GM12878 (cell line): ENCODE measurements at regions not wholly inside any gene's neighbourhood (a gene's known extent, or its start where the extent isn't known, plus 50 kb on each side); places are given as distances from the start of the nearest gene placed in this dataset.

Experiments used
- ATAC-seq: fragments of 200-7000 bp; cut with Tn5 transposase; 3 replicates; pipeline ENCODE4 v1.9.1; 2020; ENCODE audit warnings: mild to moderate bottlenecking, moderate library complexity
- BruUV-seq: library from RNA; stranded (reverse); fragments of 400-500 nt; replicated peaks from 2 replicates; lab custom pipeline; 2021; lab: Mats Ljungman, UMichigan
- CTCF ChIA-PET: fragments of 300-600 bp; sonication (Branson Sonifier 250); formaldehyde crosslinking; extraction: SDS; loops from one replicate; lab custom pipeline; 2021; ENCODE audit warnings: inconsistent platforms; lab: Yijun Ruan, JAX
- POLR2A ChIA-PET: fragments of 350-600 bp; formaldehyde crosslinking; extraction: SDS; loops from one replicate; lab custom pipeline; 2021; ENCODE audit warnings: inconsistent platforms; lab: Charles Lee
- RAD21 ChIA-PET: fragments of 300-600 bp; sonication (Branson Sonifier 250); formaldehyde crosslinking; loops from one replicate; lab custom pipeline; 2023; ENCODE audit warnings: antibody characterized with exemption; ENCODE audit not compliant: unreplicated experiment; lab: Charles Lee
- SMC1A ChIA-PET: fragments of 300-600 bp; sonication (Branson Sonifier 250); formaldehyde crosslinking; loops from one replicate; lab custom pipeline; 2023; ENCODE audit not compliant: unreplicated experiment, uncharacterized antibody; lab: Charles Lee
- DNase-seq: peaks from one replicate; pipeline ENCODE4 v3.0.0-alpha.2; 2011; ENCODE audit warnings: low read depth, low spot score
- FAIRE-seq: peaks from 3 replicates; lab custom pipeline; 2011; peaks lifted over from hg19 to GRCh38; lab: Jason Lieb, UNC
- H2AFZ ChIP-seq: 2 replicates; pipeline ENCODE4 v1.6.0; 2011; ENCODE audit warnings: low read depth, low read length, control low read depth; ENCODE audit not compliant: control insufficient read depth
- H3K27ac ChIP-seq: 2 replicates; pipeline ENCODE4 v1.5.1; 2011; ENCODE audit warnings: control low read depth; ENCODE audit not compliant: control insufficient read depth, insufficient read depth
- H3K27me3 ChIP-seq, 2 experiments: replicated peaks in 1 of 2; 2 replicates each; pipeline versions ENCODE4 v1.6.0 to v1.6.1; 2011; ENCODE audit warnings: low read length in 1 of 2; ENCODE audit not compliant: control insufficient read depth in 2 of 2, insufficient read depth in 2 of 2
- H3K36me3 ChIP-seq, 2 experiments: 2 replicates each; pipeline ENCODE4 v1.5.1; 2011; ENCODE audit warnings: low read length in 1 of 2; ENCODE audit not compliant: control insufficient read depth in 2 of 2, insufficient read depth in 2 of 2
- H3K4me1 ChIP-seq: 2 replicates; pipeline ENCODE4 v1.6.1; 2011; ENCODE audit warnings: mild to moderate bottlenecking, low read length, moderate library complexity, mixed read lengths; ENCODE audit not compliant: control insufficient read depth, insufficient read depth
- H3K4me2 ChIP-seq: 2 replicates; pipeline ENCODE4 v1.6.0; 2011; ENCODE audit warnings: control low read depth; ENCODE audit not compliant: control insufficient read depth, insufficient read depth
- H3K4me3 ChIP-seq: fragments of 200-600 bp; sonication (generic); 2 replicates; pipeline ENCODE4 v1.5.1; 2016
- H3K79me2 ChIP-seq: 2 replicates; pipeline ENCODE4 v1.6.0; 2011; ENCODE audit warnings: low read length; ENCODE audit not compliant: control insufficient read depth, insufficient read depth
- H3K9ac ChIP-seq: 2 replicates; pipeline ENCODE4 v1.8.0; 2011; ENCODE audit warnings: low read length, control low read depth, mixed read lengths; ENCODE audit not compliant: control insufficient read depth, insufficient read depth
- H3K9me3 ChIP-seq: replicated peaks from 3 replicates; pipeline ENCODE4 v1.5.1; 2011; ENCODE audit warnings: mild to moderate bottlenecking, low read length; ENCODE audit not compliant: control insufficient read depth, insufficient read depth
- H4K20me1 ChIP-seq: 2 replicates; pipeline ENCODE4 v1.6.0; 2011; ENCODE audit not compliant: control insufficient read depth, insufficient read depth
- ATF7 ChIP-seq: fragments of 450-650 bp; IDR thresholded peaks from 2 replicates; pipeline ENCODE4 v1.6.1; 2016; ENCODE audit warnings: low read depth, mild to moderate bottlenecking
- BCL11A ChIP-seq: IDR thresholded peaks from 2 replicates; pipeline ENCODE4 v1.6.1; 2011; ENCODE audit warnings: low read depth, low read length
- CREB1 ChIP-seq: IDR thresholded peaks from 2 replicates; pipeline ENCODE4 v1.6.1; 2012; ENCODE audit warnings: low read depth, mild to moderate bottlenecking, inconsistent platforms
- ESRRA ChIP-seq: IDR thresholded peaks from 2 replicates; pipeline ENCODE4 v1.6.1; 2012; ENCODE audit warnings: mild to moderate bottlenecking, low read length, improper control_type of control experiment
- MXI1 ChIP-seq: fragments of 150-350 bp; IDR thresholded peaks from 2 replicates; pipeline ENCODE4 v1.6.1; 2011; ENCODE audit warnings: low read depth, mild to moderate bottlenecking, inconsistent platforms, low read length, improper control_type of control experiment
- NFYB ChIP-seq: IDR thresholded peaks from 2 replicates; pipeline ENCODE4 v1.6.1; 2011; ENCODE audit warnings: low read depth, mild to moderate bottlenecking, low read length, improper control_type of control experiment, moderate library complexity; ENCODE audit not compliant: insufficient read depth
- PAX8 ChIP-seq: fragments of 450-650 bp; IDR thresholded peaks from 2 replicates; pipeline ENCODE4 v1.6.1; 2017; ENCODE audit warnings: mild to moderate bottlenecking, moderate library complexity
- POU2F2 ChIP-seq: IDR thresholded peaks from 3 replicates; pipeline ENCODE4 v1.6.1; 2011; ENCODE audit warnings: low read depth, mild to moderate bottlenecking, low read length, borderline replicate concordance
- SIN3A ChIP-seq: IDR thresholded peaks from 2 replicates; pipeline ENCODE4 v1.6.1; 2012; ENCODE audit warnings: low read depth, low read length, improper control_type of control experiment
- TAF1 ChIP-seq: IDR thresholded peaks from 2 replicates; pipeline ENCODE4 v1.6.1; 2011; ENCODE audit warnings: mild to moderate bottlenecking, low read depth, low read length, borderline replicate concordance
- TCF12 ChIP-seq: IDR thresholded peaks from 2 replicates; pipeline ENCODE4 v1.6.1; 2011; ENCODE audit warnings: low read depth, mild to moderate bottlenecking, low read length
- WGBS: methylation state at CpG from one replicate; pipeline ENCODE4 v1.1.6; 2016; ENCODE audit warnings: low lambda C conversion rate; ENCODE audit not compliant: insufficient replicate concordance, insufficient coverage; ENCODE audit errors: missing lambda C conversion rate; 5-methylcytosine and 5-hydroxymethylcytosine counted together
- in situ Hi-C: fragments of 300-500 bp; cut with MboI; formaldehyde crosslinking; loops from 9 replicates; pipeline ENCODE4 v1.14.3; 2018; ENCODE audit warnings: mixed read lengths
- intact Hi-C: fragments of 100-400 bp; cut with micrococcal nuclease; formaldehyde crosslinking; loops from one replicate; pipeline ENCODE4 v1.14.2; 2022; ENCODE audit not compliant: unreplicated experiment
- TF ChIP-seq, protein P1 (sequence below): IDR thresholded peaks from 2 replicates; pipeline ENCODE4 v1.6.1; 2012; ENCODE audit warnings: low read length, inconsistent platforms
- TF ChIP-seq, protein P2 (sequence below): fragments of 450-650 bp; IDR thresholded peaks from 2 replicates; pipeline ENCODE4 v1.6.1; 2016; ENCODE audit warnings: mild to moderate bottlenecking, moderate library complexity, borderline replicate concordance
- TF ChIP-seq, protein P3 (sequence below): fragments of 450-650 bp; formaldehyde crosslinking; IDR thresholded peaks from 2 replicates; pipeline ENCODE4 v1.4.0; 2022; ENCODE audit warnings: mild to moderate bottlenecking, moderate library complexity
- TF ChIP-seq, protein P4 (sequence below): fragments of 450-650 bp; IDR thresholded peaks from 2 replicates; pipeline ENCODE4 v1.6.1; 2014; ENCODE audit warnings: mild to moderate bottlenecking

DNA sequence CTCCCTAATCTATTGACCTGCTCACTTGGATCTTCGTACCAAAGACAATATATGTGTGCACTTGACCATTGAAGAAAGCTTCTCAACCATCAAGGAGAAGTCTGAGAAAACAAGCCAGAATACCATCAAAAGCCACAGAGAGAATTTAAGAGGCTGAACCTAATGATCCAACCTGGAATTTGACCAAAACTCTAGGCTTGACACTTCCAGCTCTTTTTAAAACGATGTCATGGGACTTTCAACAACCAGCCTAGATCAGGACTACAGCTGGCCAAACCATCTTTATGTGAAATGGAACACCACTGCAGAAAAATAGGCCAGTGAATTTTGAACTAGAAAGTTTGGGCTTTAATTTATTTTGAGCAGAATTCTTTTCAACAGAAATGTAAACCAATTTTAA lies 444.4 kb downstream of the LTN1 start:
- DNase-seq = no peak
- ChIA-PET RAD21 (no interaction called here), CTCF (interaction anchor here (0.6 kb wide), 1 partner anchor 1955 kb away, joined by 3 read pairs; no protein-coding TSS in a partner anchor), POLR2A (no interaction called here), SMC1A (no interaction called here)
- BruUV-seq = no TSS peak
- no peak for FAIRE-seq
- H3K4me2 ChIP-seq = no peak overlapping the region
- no peaks in the 10 kb centered on the region for H3K9me3 ChIP-seq
- WGBS = 0% methylated on average over 2 of the region's 2 CpGs
- no peak overlapping the region for H3K4me3 ChIP-seq
- no peaks in the 10 kb centered on the region for H3K4me1 ChIP-seq
- no peak overlapping the region for H3K9ac ChIP-seq
- H2AFZ ChIP-seq = no peak overlapping the region
- no peak overlapping the region for H3K27ac ChIP-seq
- no peaks in the 10 kb centered on the region for H4K20me1 ChIP-seq
- no peaks in the 10 kb centered on the region for H3K27me3 ChIP-seq
- no peak for ATAC-seq
- intact Hi-C loops = no loop called here
- no peaks in the 10 kb centered on the region for H3K36me3 ChIP-seq
- no peaks in the 10 kb centered on the region for H3K79me2 ChIP-seq
- in situ Hi-C loops = no loop called here
- TF ChIP-seq, protein P1, sequence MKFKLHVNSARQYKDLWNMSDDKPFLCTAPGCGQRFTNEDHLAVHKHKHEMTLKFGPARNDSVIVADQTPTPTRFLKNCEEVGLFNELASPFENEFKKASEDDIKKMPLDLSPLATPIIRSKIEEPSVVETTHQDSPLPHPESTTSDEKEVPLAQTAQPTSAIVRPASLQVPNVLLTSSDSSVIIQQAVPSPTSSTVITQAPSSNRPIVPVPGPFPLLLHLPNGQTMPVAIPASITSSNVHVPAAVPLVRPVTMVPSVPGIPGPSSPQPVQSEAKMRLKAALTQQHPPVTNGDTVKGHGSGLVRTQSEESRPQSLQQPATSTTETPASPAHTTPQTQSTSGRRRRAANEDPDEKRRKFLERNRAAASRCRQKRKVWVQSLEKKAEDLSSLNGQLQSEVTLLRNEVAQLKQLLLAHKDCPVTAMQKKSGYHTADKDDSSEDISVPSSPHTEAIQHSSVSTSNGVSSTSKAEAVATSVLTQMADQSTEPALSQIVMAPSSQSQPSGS = no peak
- TF ChIP-seq, protein P2, sequence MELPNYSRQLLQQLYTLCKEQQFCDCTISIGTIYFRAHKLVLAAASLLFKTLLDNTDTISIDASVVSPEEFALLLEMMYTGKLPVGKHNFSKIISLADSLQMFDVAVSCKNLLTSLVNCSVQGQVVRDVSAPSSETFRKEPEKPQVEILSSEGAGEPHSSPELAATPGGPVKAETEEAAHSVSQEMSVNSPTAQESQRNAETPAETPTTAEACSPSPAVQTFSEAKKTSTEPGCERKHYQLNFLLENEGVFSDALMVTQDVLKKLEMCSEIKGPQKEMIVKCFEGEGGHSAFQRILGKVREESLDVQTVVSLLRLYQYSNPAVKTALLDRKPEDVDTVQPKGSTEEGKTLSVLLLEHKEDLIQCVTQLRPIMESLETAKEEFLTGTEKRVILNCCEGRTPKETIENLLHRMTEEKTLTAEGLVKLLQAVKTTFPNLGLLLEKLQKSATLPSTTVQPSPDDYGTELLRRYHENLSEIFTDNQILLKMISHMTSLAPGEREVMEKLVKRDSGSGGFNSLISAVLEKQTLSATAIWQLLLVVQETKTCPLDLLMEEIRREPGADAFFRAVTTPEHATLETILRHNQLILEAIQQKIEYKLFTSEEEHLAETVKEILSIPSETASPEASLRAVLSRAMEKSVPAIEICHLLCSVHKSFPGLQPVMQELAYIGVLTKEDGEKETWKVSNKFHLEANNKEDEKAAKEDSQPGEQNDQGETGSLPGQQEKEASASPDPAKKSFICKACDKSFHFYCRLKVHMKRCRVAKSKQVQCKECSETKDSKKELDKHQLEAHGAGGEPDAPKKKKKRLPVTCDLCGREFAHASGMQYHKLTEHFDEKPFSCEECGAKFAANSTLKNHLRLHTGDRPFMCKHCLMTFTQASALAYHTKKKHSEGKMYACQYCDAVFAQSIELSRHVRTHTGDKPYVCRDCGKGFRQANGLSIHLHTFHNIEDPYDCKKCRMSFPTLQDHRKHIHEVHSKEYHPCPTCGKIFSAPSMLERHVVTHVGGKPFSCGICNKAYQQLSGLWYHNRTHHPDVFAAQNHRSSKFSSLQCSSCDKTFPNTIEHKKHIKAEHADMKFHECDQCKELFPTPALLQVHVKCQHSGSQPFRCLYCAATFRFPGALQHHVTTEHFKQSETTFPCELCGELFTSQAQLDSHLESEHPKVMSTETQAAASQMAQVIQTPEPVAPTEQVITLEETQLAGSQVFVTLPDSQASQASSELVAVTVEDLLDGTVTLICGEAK = no peak
- no peak for TF ChIP-seq SIN3A
- TF ChIP-seq, protein P3, sequence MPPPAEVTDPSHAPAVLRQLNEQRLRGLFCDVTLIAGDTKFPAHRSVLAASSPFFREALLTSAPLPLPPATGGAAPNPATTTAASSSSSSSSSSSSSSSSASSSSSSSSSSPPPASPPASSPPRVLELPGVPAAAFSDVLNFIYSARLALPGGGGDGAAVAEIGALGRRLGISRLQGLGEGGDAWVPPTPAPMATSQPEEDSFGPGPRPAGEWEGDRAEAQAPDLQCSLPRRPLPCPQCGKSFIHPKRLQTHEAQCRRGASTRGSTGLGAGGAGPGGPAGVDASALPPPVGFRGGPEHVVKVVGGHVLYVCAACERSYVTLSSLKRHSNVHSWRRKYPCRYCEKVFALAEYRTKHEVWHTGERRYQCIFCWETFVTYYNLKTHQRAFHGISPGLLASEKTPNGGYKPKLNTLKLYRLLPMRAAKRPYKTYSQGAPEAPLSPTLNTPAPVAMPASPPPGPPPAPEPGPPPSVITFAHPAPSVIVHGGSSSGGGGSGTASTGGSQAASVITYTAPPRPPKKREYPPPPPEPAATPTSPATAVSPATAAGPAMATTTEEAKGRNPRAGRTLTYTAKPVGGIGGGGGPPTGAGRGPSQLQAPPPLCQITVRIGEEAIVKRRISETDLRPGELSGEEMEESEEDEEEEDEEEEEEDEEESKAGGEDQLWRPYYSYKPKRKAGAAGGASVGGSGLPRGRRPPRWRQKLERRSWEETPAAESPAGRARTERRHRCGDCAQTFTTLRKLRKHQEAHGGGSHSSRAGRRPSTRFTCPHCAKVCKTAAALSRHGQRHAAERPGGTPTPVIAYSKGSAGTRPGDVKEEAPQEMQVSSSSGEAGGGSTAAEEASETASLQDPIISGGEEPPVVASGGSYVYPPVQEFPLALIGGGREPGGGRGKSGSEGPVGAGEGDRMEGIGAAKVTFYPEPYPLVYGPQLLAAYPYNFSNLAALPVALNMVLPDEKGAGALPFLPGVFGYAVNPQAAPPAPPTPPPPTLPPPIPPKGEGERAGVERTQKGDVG = no peak
- TF ChIP-seq NFYB = no peak
- TF ChIP-seq ATF7 = no peak
- TF ChIP-seq PAX8 = no peak
- TF ChIP-seq BCL11A = no peak
- TF ChIP-seq TCF12 = no peak
- no peak for TF ChIP-seq ESRRA
- no peak for TF ChIP-seq MXI1
- no peak for TF ChIP-seq TAF1
- TF ChIP-seq, protein P4, sequence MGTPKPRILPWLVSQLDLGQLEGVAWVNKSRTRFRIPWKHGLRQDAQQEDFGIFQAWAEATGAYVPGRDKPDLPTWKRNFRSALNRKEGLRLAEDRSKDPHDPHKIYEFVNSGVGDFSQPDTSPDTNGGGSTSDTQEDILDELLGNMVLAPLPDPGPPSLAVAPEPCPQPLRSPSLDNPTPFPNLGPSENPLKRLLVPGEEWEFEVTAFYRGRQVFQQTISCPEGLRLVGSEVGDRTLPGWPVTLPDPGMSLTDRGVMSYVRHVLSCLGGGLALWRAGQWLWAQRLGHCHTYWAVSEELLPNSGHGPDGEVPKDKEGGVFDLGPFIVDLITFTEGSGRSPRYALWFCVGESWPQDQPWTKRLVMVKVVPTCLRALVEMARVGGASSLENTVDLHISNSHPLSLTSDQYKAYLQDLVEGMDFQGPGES = no peak
- TF ChIP-seq CREB1 = no peak
- TF ChIP-seq POU2F2 = no peak
